ENCODE measurements at regions not wholly inside any gene's neighbourhood (a gene's known extent, or its start where the extent isn't known, plus 50 kb on each side); places are given as distances from the start of the nearest gene placed in this dataset.

GRCh38 chr1:103218821-103219220, 110.5 kb upstream of the COL11A1 start:
- TF ChIP-seq CTCF (IDR thresholded peaks at IDR 0.05): no peak
- TF ChIP-seq EP300 (IDR thresholded peaks at IDR 0.05; ENCODE audit: low read depth): no peak

Measured in transverse colon (tissue), 3 donors.